ENCODE measurements at regions not wholly inside any gene's neighbourhood (a gene's known extent, or its start where the extent isn't known, plus 50 kb on each side); places are given as distances from the start of the nearest gene placed in this dataset.

DNA sequence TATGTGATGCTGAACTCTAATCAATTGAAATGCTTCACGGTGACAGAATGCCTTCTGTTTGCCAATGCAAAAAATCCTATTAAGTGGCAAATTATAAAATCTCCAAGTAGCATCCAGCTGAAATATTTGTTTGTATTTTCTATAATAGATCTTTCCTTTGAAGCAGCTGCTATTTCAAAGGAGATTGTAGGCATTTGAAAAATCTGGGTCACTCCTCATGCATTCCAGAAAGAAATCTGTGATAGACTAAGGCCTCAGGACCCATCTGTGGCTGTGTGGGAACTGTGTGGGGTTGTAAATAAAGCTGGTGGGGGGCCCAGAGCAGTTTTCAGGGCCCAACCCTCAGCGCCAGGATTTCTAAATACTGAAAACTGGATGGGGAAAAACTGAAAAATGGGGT is 216.9 kb upstream of the ARG1 start (continued):
- TF ChIP-seq, protein P1, sequence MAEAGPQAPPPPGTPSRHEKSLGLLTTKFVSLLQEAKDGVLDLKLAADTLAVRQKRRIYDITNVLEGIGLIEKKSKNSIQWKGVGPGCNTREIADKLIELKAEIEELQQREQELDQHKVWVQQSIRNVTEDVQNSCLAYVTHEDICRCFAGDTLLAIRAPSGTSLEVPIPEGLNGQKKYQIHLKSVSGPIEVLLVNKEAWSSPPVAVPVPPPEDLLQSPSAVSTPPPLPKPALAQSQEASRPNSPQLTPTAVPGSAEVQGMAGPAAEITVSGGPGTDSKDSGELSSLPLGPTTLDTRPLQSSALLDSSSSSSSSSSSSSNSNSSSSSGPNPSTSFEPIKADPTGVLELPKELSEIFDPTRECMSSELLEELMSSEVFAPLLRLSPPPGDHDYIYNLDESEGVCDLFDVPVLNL (CRISPR knock-in tag; IDR thresholded peaks at IDR 0.05; ENCODE audit: borderline replicate concordance, low read depth) = no peak

DNA sequence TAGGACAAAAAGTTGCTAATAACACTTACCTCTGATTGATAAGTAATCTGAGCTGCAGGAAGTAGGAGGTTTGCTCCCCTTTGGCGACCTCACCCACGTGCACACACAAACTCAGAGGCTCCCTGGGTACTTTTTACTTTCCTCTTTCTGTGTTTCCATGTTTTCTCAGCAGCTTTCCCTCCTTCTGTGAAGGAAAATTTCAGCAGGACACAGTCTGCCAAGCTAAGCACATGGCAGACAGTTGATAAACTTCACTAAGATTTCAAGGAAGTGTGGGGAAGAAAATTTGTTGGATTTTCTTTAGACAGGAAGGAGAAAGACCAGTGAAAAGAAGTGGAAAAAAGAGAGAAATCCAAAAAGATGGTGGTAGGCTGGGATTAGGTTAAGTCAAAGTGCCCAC is 215.5 kb upstream of the ARG1 start:
- DNase-seq (ENCODE audit: low spot score) = no peak
- TF ChIP-seq ZNF423 (CRISPR knock-in tag; IDR thresholded peaks at IDR 0.05) (no peak), TEAD4 (CRISPR knock-in tag; IDR thresholded peaks at IDR 0.05) (no peak), NR2C2 (CRISPR knock-in tag; IDR thresholded peaks at IDR 0.05) (no peak), ZNF219 (CRISPR knock-in tag; IDR thresholded peaks at IDR 0.05; ENCODE audit: borderline replicate concordance) (no peak), ZNF416 (CRISPR knock-in tag; IDR thresholded peaks at IDR 0.05) (no peak), NFE2L1 (CRISPR knock-in tag; IDR thresholded peaks at IDR 0.05) (no peak), ESRRA (CRISPR knock-in tag; IDR thresholded peaks at IDR 0.05; ENCODE audit: borderline replicate concordance) (no peak)
- TF ChIP-seq, protein P2, sequence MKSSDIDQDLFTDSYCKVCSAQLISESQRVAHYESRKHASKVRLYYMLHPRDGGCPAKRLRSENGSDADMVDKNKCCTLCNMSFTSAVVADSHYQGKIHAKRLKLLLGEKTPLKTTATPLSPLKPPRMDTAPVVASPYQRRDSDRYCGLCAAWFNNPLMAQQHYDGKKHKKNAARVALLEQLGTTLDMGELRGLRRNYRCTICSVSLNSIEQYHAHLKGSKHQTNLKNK (CRISPR knock-in tag; IDR thresholded peaks at IDR 0.05) = no peak
- TF ChIP-seq, protein P3, sequence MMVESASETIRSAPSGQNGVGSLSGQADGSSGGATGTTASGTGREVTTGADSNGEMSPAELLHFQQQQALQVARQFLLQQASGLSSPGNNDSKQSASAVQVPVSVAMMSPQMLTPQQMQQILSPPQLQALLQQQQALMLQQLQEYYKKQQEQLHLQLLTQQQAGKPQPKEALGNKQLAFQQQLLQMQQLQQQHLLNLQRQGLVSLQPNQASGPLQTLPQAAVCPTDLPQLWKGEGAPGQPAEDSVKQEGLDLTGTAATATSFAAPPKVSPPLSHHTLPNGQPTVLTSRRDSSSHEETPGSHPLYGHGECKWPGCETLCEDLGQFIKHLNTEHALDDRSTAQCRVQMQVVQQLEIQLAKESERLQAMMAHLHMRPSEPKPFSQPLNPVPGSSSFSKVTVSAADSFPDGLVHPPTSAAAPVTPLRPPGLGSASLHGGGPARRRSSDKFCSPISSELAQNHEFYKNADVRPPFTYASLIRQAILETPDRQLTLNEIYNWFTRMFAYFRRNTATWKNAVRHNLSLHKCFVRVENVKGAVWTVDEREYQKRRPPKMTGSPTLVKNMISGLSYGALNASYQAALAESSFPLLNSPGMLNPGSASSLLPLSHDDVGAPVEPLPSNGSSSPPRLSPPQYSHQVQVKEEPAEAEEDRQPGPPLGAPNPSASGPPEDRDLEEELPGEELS (CRISPR knock-in tag; IDR thresholded peaks at IDR 0.05) = no peak
- TF ChIP-seq, protein P4, sequence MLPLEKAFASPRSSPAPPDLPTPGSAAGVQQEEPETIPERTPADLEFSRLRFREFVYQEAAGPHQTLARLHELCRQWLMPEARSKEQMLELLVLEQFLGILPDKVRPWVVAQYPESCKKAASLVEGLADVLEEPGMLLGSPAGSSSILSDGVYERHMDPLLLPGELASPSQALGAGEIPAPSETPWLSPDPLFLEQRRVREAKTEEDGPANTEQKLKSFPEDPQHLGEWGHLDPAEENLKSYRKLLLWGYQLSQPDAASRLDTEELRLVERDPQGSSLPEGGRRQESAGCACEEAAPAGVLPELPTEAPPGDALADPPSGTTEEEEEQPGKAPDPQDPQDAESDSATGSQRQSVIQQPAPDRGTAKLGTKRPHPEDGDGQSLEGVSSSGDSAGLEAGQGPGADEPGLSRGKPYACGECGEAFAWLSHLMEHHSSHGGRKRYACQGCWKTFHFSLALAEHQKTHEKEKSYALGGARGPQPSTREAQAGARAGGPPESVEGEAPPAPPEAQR (CRISPR knock-in tag; IDR thresholded peaks at IDR 0.05) = no peak
- TF ChIP-seq, protein P5, sequence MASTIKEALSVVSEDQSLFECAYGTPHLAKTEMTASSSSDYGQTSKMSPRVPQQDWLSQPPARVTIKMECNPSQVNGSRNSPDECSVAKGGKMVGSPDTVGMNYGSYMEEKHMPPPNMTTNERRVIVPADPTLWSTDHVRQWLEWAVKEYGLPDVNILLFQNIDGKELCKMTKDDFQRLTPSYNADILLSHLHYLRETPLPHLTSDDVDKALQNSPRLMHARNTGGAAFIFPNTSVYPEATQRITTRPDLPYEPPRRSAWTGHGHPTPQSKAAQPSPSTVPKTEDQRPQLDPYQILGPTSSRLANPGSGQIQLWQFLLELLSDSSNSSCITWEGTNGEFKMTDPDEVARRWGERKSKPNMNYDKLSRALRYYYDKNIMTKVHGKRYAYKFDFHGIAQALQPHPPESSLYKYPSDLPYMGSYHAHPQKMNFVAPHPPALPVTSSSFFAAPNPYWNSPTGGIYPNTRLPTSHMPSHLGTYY (CRISPR knock-in tag; IDR thresholded peaks at IDR 0.05) = no peak
- TF ChIP-seq, protein P6, sequence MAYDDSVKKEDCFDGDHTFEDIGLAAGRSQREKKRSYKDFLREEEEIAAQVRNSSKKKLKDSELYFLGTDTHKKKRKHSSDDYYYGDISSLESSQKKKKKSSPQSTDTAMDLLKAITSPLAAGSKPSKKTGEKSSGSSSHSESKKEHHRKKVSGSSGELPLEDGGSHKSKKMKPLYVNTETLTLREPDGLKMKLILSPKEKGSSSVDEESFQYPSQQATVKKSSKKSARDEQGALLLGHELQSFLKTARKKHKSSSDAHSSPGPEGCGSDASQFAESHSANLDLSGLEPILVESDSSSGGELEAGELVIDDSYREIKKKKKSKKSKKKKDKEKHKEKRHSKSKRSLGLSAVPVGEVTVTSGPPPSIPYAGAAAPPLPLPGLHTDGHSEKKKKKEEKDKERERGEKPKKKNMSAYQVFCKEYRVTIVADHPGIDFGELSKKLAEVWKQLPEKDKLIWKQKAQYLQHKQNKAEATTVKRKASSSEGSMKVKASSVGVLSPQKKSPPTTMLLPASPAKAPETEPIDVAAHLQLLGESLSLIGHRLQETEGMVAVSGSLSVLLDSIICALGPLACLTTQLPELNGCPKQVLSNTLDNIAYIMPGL (CRISPR knock-in tag; IDR thresholded peaks at IDR 0.05) = no peak
- Mint-ChIP-seq H3K27me3 (ENCODE audit: low read depth) (peaks cover 52% of the 10 kb centered on the region), H3K36me3 (peaks cover 4% of the 10 kb centered on the region; the same call in 1 of the 2 replicates), H3K4me1 (peaks cover 18% of the 10 kb centered on the region), H3K27ac (0 out of 2 replicates have a peak overlapping the region, but pooled peaks have one; percentile 2), H3K9me3 (peaks cover 10% of the 10 kb centered on the region), H3K4me3 (no peak overlapping the region)
- no peak for ATAC-seq
- ChIA-PET POLR2A (no interaction called here), CTCF (no interaction called here)

DNA sequence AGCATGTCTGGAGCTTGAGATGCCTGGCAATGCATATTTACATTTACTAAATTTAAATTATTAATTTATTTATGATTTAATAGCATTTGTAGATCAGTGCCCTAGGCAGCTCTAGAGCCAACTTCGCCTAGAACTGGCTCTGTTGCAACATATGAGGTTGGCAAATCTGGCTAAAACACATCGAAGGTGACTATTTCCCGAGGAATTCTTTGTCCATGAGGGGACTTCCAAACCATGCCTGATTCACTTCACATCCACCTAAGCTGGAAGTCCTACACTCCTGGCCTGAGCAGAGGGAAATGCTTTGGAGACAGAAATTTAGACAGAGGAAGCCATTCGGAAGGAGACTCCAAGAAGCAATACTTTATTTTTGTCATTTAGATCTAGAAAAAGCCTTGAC is 211.0 kb upstream of the ARG1 start:
- Mint-ChIP-seq H3K4me1 (peaks cover 13% of the 10 kb centered on the region), H3K27me3 (ENCODE audit: low read depth) (peaks cover 40% of the 10 kb centered on the region)
- no peak for TF ChIP-seq SOX15 (CRISPR knock-in tag; IDR thresholded peaks at IDR 0.05)
- TF ChIP-seq NFYB (CRISPR knock-in tag; conservative IDR thresholded peaks at IDR 0.05; ENCODE audit: low read depth) = no peak
- TF ChIP-seq ETV6 (CRISPR knock-in tag; IDR thresholded peaks at IDR 0.05) = no peak
- TF ChIP-seq ZNF396 (CRISPR knock-in tag; IDR thresholded peaks at IDR 0.05; ENCODE audit: borderline replicate concordance) = no peak
- TF ChIP-seq, protein P7, sequence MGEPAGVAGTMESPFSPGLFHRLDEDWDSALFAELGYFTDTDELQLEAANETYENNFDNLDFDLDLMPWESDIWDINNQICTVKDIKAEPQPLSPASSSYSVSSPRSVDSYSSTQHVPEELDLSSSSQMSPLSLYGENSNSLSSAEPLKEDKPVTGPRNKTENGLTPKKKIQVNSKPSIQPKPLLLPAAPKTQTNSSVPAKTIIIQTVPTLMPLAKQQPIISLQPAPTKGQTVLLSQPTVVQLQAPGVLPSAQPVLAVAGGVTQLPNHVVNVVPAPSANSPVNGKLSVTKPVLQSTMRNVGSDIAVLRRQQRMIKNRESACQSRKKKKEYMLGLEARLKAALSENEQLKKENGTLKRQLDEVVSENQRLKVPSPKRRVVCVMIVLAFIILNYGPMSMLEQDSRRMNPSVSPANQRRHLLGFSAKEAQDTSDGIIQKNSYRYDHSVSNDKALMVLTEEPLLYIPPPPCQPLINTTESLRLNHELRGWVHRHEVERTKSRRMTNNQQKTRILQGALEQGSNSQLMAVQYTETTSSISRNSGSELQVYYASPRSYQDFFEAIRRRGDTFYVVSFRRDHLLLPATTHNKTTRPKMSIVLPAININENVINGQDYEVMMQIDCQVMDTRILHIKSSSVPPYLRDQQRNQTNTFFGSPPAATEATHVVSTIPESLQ (CRISPR knock-in tag; IDR thresholded peaks at IDR 0.05) = no peak
- TF ChIP-seq ZBTB21 (CRISPR knock-in tag; IDR thresholded peaks at IDR 0.05; ENCODE audit: borderline replicate concordance) = no peak
- TF ChIP-seq ZNF263 (CRISPR knock-in tag; IDR thresholded peaks at IDR 0.05; ENCODE audit: low read depth) = no peak
- TF ChIP-seq, protein P2 (CRISPR knock-in tag; IDR thresholded peaks at IDR 0.05) = no peak
- no peak for TF ChIP-seq ZNF121 (CRISPR knock-in tag; IDR thresholded peaks at IDR 0.05)
- no peak for TF ChIP-seq ZNF416 (CRISPR knock-in tag; IDR thresholded peaks at IDR 0.05)
- TF ChIP-seq OVOL2 (CRISPR knock-in tag; IDR thresholded peaks at IDR 0.05; ENCODE audit: borderline replicate concordance) = no peak
- no peak for TF ChIP-seq SP1 (CRISPR knock-in tag; conservative IDR thresholded peaks at IDR 0.05)
- TF ChIP-seq ZNF138 (CRISPR knock-in tag; conservative IDR thresholded peaks at IDR 0.05) = no peak

More for the DNA sequence above, 211.0 kb upstream of the ARG1 start:
- ATAC-seq (no peak), DNase-seq (ENCODE audit: low spot score) (no peak)
- Mint-ChIP-seq H3K9me3 (peaks cover 10% of the 10 kb centered on the region), H3K4me3 (no peak overlapping the region), H3K27ac (no peak overlapping the region), H3K36me3 (peaks cover 4% of the 10 kb centered on the region; the same call in 1 of the 2 replicates)
- ChIA-PET CTCF (interaction anchor here (0.5 kb wide), 1 partner anchor 54 kb away, joined by 3 read pairs; no protein-coding TSS in a partner anchor), POLR2A (no interaction called here)
